ENCODE measurements at regions not wholly inside any gene's neighbourhood (a gene's known extent, or its start where the extent isn't known, plus 50 kb on each side); places are given as distances from the start of the nearest gene placed in this dataset.

DNA sequence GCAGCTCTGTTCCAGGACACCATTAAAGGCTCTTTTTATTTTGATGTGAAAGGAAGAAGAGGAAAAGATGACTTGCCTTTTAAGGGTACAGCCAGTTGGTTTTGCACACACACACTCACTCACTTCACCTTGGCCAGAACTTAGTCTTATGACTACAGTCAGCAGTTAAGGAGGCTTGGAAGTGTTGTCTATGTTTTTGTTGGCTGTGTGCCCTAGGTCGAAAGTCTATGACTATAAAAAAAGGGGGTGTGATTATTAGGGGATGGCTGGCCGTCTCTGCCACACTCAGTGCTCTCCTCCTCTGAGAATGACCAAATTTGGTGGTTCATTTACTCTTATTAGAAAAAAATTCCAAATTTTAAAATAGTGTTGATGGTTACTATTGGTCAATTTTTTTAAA is 139.5 kb upstream of the OTX2 start:
- Histone ChIP-seq H3K4me2 (ENCODE audit: low read length) (no peak overlapping the region), H3K9me2 (ENCODE audit: insufficient read depth, low read length) (no peaks in the 10 kb centered on the region), H4K20me1 (ENCODE audit: insufficient read depth) (no peaks in the 10 kb centered on the region), H3K9ac (ENCODE audit: low read length) (no peak overlapping the region), H3K36me3 (ENCODE audit: insufficient read depth, low read length) (no peaks in the 10 kb centered on the region), H3K79me2 (replicated peaks; ENCODE audit: insufficient read depth, low read length) (no peaks in the 10 kb centered on the region), H3K27me3 (ENCODE audit: insufficient read depth, low read depth, low read length) (no peaks in the 10 kb centered on the region), H3K4me3 (ENCODE audit: low read length) (no peak overlapping the region), H3K9me3 (ENCODE audit: low read length) (no peaks in the 10 kb centered on the region), H3F3A (ENCODE audit: insufficient read depth, low read length, poor library complexity, severe bottlenecking) (no peaks in the 10 kb centered on the region), H2AFZ (ENCODE audit: low read depth, low read length) (no peak overlapping the region), H3K27ac (ENCODE audit: low read length) (no peak overlapping the region)
- TF ChIP-seq RAD21 (conservative IDR thresholded peaks at IDR 0.05) (no peak), SMC3 (conservative IDR thresholded peaks at IDR 0.05; ENCODE audit: poor library complexity) (no peak), POLR2AphosphoS5 (IDR thresholded peaks at IDR 0.05) (no peak), MXI1 (conservative IDR thresholded peaks at IDR 0.05; ENCODE audit: poor library complexity, severe bottlenecking) (no peak), EZH2 (IDR thresholded peaks at IDR 0.05; ENCODE audit: borderline replicate concordance, insufficient read depth, low read length, poor library complexity, severe bottlenecking) (no peak), EP300 (conservative IDR thresholded peaks at IDR 0.05; ENCODE audit: poor library complexity, severe bottlenecking) (no peak), TAF1 (IDR thresholded peaks at IDR 0.05; ENCODE audit: low read depth) (no peak)
- TF ChIP-seq, protein P1, sequence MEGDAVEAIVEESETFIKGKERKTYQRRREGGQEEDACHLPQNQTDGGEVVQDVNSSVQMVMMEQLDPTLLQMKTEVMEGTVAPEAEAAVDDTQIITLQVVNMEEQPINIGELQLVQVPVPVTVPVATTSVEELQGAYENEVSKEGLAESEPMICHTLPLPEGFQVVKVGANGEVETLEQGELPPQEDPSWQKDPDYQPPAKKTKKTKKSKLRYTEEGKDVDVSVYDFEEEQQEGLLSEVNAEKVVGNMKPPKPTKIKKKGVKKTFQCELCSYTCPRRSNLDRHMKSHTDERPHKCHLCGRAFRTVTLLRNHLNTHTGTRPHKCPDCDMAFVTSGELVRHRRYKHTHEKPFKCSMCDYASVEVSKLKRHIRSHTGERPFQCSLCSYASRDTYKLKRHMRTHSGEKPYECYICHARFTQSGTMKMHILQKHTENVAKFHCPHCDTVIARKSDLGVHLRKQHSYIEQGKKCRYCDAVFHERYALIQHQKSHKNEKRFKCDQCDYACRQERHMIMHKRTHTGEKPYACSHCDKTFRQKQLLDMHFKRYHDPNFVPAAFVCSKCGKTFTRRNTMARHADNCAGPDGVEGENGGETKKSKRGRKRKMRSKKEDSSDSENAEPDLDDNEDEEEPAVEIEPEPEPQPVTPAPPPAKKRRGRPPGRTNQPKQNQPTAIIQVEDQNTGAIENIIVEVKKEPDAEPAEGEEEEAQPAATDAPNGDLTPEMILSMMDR (IDR thresholded peaks at IDR 0.05; ENCODE audit: poor library complexity, severe bottlenecking): no peak
- TF ChIP-seq, protein P2, sequence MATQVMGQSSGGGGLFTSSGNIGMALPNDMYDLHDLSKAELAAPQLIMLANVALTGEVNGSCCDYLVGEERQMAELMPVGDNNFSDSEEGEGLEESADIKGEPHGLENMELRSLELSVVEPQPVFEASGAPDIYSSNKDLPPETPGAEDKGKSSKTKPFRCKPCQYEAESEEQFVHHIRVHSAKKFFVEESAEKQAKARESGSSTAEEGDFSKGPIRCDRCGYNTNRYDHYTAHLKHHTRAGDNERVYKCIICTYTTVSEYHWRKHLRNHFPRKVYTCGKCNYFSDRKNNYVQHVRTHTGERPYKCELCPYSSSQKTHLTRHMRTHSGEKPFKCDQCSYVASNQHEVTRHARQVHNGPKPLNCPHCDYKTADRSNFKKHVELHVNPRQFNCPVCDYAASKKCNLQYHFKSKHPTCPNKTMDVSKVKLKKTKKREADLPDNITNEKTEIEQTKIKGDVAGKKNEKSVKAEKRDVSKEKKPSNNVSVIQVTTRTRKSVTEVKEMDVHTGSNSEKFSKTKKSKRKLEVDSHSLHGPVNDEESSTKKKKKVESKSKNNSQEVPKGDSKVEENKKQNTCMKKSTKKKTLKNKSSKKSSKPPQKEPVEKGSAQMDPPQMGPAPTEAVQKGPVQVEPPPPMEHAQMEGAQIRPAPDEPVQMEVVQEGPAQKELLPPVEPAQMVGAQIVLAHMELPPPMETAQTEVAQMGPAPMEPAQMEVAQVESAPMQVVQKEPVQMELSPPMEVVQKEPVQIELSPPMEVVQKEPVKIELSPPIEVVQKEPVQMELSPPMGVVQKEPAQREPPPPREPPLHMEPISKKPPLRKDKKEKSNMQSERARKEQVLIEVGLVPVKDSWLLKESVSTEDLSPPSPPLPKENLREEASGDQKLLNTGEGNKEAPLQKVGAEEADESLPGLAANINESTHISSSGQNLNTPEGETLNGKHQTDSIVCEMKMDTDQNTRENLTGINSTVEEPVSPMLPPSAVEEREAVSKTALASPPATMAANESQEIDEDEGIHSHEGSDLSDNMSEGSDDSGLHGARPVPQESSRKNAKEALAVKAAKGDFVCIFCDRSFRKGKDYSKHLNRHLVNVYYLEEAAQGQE (IDR thresholded peaks at IDR 0.05; ENCODE audit: borderline replicate concordance): no peak

DNA sequence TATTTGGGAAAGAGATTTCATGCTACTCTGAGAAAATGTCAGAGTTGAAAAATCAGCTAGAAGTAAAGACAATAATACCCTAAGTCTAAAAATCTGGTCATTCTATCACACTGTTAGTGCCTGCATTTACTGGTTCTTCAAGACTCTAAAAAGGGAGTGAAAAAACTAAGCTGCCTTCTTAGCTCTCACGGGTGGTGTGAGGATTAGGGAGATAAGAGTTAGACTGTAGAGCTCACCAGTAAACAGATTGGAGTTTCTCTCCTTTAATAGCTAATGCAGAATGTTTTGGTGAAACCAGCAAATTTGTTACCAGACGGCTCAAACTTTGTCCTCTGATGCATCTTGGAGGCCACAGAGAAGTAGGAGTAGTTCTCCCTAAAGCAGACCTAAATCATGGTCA is 135.0 kb upstream of the OTX2 start:
- Histone ChIP-seq H2AFZ (ENCODE audit: low read depth, low read length) (no peak overlapping the region), H3K27me3 (ENCODE audit: insufficient read depth, low read depth, low read length) (no peaks in the 10 kb centered on the region), H3K79me2 (replicated peaks; ENCODE audit: insufficient read depth, low read length) (no peaks in the 10 kb centered on the region), H3K4me2 (ENCODE audit: low read length) (no peak overlapping the region), H3K27ac (ENCODE audit: low read length) (no peak overlapping the region), H3K9ac (ENCODE audit: low read length) (no peak overlapping the region), H3K36me3 (ENCODE audit: insufficient read depth, low read length) (no peaks in the 10 kb centered on the region), H3F3A (ENCODE audit: insufficient read depth, low read length, poor library complexity, severe bottlenecking) (no peaks in the 10 kb centered on the region), H3K4me3 (ENCODE audit: low read length) (no peak overlapping the region), H4K20me1 (ENCODE audit: insufficient read depth) (no peaks in the 10 kb centered on the region), H3K9me2 (ENCODE audit: insufficient read depth, low read length) (no peaks in the 10 kb centered on the region), H3K9me3 (ENCODE audit: low read length) (no peaks in the 10 kb centered on the region)
- TF ChIP-seq, protein P2 (IDR thresholded peaks at IDR 0.05; ENCODE audit: borderline replicate concordance): no peak
- TF ChIP-seq POLR2AphosphoS5 (IDR thresholded peaks at IDR 0.05) (no peak), EZH2 (IDR thresholded peaks at IDR 0.05; ENCODE audit: borderline replicate concordance, insufficient read depth, low read length, poor library complexity, severe bottlenecking) (no peak), TAF1 (IDR thresholded peaks at IDR 0.05; ENCODE audit: low read depth) (no peak), SMC3 (conservative IDR thresholded peaks at IDR 0.05; ENCODE audit: poor library complexity) (no peak), RAD21 (conservative IDR thresholded peaks at IDR 0.05) (no peak), EP300 (conservative IDR thresholded peaks at IDR 0.05; ENCODE audit: poor library complexity, severe bottlenecking) (no peak), MXI1 (conservative IDR thresholded peaks at IDR 0.05; ENCODE audit: poor library complexity, severe bottlenecking) (no peak)
- TF ChIP-seq, protein P1 (IDR thresholded peaks at IDR 0.05; ENCODE audit: poor library complexity, severe bottlenecking): no peak

Data from neural cell (in vitro differentiated cells).